GM19324 (cell line): ENCODE measurements at regions not wholly inside any gene's neighbourhood (a gene's known extent, or its start where the extent isn't known, plus 50 kb on each side); places are given as distances from the start of the nearest gene placed in this dataset.

ENCODE experiments used
- ATAC-seq: cut with Tn5 transposase; IDR thresholded peaks from one replicate; pipeline ENCODE4 v1.9.1; 2021; ENCODE audit warnings: mild to moderate bottlenecking, moderate library complexity; ENCODE audit not compliant: unreplicated experiment, low FRiP score

DNA sequence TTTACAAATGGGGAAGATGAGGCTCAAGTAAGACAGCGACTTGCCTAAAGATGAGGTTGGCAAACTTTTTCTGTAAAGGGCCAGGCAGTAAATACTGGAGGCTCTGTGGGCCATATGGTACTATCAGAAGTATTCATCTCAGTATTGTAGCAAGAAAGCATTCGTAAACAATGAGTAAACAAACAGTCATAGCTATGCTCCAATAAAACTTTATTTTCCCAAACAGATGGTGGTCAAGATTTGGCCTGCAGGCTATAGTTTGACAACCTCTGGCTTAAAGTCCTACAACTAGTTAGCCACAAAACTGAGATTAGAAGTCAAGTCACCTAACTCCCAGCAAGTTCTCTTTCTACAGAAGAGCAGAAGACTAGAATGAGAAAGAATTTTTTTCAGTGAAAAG lies 177.0 kb upstream of the NECTIN3 start:
- no peak for ATAC-seq

DNA sequence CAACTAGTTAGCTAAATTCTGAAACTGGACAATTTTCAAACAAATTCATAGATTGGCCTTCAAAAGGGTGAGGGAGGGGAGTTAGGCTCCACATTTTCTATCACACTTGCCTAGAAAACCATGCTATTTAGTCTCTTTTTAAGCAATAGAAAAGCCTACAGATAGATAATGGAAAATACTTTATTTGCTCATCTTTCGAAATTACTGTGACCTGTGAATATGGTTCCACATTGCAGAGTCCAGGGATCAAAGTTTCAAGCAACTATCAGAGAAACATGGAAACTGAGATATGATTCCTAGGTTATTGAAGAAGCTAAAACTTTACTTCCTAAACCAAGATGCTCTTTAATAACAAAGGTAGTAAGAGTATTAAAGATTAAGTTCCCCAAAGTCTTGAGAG lies 176.6 kb upstream of the NECTIN3 start:
- no peak for ATAC-seq

DNA sequence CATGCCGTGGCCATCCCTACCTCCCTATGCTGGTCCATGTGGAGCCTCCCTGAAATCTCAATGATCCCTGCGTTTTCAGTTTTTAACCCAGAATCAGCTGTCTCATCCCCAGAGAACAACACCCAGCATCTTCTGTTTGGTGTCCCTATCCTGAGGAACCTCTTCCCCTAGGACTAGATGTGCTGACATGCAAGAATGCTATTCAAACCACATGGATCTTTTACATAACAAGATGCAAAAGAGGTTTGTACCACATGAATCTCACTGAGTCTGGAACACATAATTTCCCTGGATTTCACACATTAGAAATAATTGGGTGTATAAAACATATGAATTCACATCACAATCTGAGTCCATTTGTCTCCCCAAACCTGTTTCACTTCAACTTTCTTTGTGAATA lies 174.6 kb upstream of the NECTIN3 start:
- no peak for ATAC-seq

DNA sequence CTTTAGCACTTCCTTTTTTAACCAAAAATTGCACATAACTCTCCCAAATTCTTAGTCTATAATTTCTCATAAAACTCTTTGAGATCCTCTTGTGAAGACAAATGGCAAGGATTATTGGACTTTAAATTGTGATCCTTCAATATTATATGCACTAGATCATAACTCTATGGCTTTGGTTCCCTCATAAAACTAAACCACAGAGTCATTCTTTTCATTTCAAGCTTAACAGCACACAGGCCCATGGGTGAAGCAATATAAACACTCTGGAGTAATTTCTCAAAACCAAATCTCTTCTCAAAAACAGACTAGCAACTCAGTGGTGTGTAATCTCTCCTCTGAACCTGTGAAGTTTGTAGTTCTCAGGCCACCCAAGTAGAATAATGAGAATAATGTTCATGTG lies 171.0 kb upstream of the NECTIN3 start:
- ATAC-seq = no peak

DNA sequence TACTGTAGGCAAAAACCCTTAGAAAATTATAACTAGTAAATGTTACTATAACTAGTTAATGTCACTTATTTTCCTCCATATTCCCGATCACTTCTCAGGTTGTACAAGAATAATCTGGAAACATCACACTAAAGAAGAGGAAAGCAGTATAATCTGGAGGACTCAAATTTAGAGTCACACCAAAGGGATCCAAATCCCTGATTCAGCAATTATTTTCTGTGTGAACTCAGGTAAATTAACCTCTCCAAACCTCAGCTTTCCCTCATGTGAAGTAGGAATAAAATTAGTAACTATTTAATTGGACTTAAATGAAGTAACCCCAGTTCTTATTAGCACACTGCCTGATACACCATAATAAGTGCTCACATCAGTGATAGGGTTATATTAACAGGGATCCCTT lies 170.1 kb upstream of the NECTIN3 start:
- ATAC-seq = no peak

DNA sequence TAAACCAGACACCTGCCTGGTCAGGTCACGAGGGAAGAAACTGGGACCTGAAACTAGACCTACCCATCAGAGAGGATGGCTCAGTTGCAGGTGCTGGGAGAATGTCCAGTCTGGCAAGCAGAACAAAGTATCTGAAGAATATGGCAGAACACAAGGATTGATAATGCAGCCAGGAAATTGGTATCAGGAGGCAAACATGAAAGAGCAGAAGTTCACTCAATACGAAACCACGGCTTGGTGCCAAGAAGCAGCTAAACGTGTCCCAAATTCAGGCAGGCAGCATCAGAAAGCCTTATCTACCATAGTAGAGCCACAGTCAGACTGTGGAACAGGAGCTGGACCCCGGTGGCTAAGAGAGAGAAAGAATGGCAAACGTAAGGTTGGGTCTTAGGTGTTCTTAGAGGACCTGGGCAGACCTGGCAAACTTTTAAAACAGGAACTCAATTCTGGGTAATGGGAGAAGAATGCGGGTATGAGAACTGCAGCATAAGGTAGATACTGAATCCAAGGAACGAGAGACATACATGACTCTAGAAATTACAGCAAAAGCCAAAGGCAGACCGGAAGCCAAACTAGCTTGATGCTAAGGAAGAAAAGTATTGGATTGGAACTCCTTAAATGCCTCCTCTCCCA lies 169.0 kb upstream of the NECTIN3 start:
- no peak for ATAC-seq

DNA sequence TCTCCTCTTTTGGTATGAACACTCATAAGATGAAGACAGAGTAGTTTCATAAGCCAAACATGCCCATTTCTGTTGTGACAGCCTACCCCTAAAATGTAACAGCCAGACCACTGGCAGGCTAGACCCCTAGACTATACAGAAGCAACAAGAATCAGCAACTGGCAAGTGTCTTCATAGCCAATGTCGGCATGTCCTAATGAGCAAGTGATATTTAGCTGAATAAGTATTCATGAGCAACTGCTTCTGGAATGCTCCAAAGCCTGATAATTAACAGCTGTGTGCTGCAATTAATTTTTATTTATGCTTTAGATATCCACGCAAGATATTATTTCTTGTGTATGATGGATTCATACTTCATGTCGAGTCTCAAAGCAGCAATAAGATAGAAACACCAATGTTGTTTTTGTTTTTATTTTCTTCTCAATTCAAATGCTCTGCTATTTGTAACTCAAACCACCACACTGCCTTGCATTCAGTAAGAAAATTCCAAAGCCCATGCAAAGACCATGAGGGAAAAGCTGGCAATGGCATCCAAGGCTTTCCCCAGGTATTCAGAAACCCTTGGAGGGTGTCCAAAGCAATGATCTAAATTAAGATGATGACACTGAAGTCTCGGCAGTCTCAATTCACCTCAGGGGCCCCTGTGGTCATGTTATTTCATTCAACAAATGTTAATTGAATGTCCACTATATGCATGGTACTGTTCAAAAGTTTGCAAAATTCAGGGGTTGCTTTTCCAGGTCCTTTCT lies 167.7 kb upstream of the NECTIN3 start:
- ATAC-seq = no peak

DNA sequence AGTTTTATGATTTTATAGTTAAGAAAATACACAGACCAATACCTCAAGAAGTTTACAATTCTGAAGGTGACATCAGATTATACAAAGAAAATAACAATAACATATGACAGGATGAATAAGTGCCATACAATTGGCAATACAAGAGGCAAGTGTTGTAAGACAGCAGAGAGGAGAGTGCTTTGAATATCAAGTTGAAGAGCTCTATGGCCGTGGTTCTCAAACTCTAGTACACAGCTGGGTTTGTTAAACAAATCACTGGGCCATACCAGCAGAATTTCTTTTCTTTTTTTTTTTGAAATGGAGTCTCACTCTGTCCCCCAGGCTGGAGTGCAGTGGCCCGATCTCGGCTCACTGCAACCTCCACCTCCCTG lies 167.1 kb upstream of the NECTIN3 start:
- no peak for ATAC-seq

DNA sequence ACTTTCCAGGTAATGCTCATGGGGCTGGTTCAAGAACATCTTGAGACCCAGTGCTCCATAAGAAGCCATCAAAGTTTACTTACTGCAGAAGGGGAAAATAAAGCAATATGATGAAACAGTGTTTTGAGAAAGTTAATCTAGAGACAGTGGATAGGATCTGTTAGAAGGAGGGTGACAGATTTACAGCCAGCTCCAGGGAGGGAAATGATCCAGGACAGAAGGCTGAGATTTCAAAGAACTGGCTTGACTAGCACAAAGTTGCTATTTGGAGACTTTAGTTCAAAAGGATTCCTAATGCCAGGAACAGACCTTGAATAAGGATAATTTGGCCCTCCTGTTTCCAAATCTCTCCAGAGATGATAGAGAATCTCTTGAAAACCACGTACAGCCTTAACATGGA lies 166.5 kb upstream of the NECTIN3 start:
- no peak for ATAC-seq

DNA sequence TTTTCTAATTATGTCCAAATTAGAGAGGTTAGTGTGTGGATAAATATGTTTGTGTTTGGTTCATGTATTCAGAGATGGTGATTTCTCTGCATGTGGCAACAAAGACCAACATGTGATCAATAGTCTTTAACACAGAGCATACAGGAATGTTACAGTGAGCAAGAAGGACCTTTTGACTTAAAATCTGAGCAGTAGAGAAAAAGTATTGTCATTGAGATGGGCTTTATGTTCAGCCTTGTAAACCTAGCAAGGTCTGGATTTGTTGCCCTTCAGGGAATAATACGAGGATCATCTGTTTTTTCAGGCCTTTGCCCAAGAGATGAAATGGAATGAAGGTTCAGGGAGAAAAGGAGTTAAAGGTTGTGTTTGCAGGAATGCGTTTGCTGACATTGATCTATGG lies 161.8 kb upstream of the NECTIN3 start:
- no peak for ATAC-seq

DNA sequence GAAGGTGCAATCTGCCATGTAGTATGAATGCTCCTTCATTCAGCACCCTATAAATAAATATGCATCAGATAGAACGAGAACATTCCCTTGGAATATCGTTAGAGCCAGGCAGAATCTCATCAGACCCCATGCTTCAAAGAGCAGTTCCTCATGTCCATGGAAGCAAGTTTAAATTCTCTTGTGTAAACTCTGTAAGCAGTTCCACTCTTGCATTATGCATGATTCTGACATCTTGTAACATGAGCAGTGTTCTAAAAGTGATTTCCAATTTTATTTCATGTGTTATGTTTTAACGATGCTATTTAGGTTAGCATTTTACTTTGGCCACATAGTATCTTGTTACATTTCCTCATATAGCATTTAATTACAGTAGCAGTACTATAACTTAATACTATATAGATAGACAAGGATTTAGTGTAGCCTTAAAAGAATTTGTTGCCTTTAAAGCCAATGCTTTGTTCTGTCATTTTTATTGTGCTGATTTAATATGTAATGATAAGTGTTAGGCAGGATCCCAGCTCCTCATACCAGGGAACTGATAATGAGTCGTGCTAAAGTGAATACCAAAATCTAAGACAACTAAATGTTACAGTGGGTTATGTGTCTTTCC lies 161.2 kb upstream of the NECTIN3 start:
- ATAC-seq = no peak

DNA sequence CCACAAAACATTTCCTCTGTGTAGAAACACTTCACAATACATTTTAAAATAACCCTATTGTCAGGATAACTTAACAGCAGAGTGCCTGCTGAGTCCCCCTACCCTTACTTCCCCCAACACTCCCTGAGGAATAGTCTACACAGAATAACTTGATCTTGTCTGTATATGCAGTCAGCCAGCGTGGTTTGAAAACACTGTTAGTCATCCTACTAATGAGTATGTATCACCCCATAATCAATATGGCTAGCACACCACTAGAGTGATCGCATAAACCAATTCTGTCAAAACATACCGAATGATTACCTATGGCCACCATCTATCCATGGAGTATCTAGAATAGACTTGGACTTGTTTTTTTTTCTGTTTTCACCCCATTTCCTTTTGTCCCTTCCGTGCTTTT lies 152.7 kb upstream of the NECTIN3 start:
- no peak for ATAC-seq

DNA sequence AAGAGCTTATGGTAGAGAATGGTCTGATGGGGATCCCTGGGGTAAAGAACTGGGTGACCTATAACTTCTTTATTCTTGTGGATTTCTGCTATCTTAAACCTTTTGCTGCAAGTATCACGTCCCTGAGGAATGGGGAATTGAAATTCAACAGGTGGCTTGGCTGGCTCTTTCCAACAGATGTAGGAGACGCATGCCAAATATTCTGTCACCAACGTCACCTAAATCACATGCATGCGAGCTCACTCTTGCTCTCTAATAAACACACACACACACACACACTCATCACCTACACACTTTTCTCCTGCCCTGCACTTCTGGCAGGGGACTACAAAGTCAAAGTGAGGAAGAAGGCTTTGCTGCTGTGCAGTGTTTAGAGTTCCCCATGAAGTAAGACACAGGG lies 145.8 kb upstream of the NECTIN3 start:
- no peak for ATAC-seq

DNA sequence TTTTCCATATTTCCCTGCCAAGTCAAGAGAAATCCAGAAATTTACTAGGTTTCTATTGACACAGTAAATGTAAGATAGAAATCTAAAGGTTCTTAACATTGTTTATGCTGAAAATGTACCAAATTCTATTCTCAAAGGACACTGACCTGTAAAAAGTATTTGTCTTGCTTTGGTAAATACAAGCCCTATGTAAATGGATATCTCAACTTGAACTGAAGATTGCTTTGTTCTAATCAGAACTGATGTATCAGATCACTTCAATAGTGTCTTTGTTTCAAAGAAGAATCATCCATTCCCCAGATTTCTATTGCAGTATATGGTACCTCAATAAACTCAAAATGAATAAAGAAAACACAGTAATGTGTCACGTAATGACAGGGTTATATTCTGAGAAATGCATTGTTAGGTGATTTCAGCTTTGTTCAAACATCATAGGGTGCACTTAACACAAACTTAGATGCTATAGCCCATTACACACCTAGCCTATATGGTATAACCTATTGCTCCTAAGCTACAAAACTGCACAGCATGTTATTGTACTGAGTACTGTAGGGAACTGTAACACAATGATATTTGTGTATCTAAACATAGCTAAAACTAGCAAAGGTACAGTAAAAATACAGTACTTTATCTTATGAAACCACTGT lies 143.5 kb upstream of the NECTIN3 start:
- ATAC-seq = no peak

DNA sequence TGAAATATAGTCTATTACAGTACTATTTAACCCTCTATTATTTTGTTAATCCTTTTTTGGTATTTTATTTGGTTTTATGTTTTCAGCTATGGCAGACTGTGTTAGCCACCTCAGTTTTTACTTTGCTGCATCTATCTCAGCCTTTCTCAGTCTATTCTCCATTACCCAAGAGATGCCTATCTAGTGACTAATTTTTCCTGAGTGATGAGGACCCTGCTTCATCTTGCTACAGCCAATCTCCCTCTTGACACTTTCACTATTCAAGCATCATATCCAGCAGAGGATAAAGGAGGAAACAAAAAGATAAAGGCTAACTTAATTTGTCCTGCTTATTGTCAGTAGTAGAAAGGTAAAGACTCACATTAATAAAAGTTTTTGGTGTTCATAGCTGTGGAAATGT lies 141.8 kb upstream of the NECTIN3 start:
- ATAC-seq = no peak

DNA sequence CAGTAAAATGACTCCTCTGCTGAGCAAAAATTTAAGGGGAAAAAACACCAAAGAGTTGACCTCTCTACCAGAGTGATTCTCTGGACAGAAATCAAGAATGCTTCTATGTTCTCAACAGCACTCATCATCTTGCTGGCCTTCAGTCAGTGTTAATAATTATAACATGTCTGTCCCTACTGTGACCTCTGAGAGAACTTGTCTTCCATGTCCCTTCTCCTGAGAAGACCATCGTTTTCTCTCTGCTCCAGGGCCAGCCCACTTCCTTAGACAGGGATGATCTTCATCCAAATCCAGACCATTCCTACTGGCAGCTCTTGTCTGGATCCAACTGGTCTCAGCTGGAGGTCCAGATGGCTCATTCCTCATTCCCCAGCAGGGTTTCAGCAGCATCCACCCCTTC lies 139.0 kb upstream of the NECTIN3 start:
- no peak for ATAC-seq

DNA sequence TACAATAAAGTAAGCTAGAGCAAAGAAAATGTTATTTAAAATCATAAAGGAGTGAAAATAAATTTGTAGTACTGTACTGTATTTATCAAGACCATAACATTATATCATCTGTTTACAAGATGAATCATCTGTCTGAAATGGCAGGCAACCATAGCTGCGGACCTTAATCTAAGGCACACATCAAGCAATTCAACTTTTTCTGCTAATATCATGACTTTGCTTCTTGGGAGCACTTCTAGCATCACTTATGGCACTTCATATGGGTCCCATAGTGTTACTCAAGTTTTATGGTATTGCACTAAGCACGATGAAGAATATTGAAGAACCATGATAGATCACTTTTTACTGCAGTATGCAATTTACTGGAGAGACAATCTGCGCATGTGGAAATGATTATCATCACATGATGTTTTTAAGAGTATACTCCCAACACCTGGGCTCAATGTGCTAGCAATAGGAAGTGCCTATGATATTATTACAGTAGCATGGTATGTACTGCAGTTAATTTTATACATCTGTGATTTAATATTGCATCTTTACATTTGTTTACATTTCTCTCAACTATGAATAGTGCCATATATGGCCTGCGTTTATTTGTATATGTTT lies 137.7 kb upstream of the NECTIN3 start:
- ATAC-seq = no peak

DNA sequence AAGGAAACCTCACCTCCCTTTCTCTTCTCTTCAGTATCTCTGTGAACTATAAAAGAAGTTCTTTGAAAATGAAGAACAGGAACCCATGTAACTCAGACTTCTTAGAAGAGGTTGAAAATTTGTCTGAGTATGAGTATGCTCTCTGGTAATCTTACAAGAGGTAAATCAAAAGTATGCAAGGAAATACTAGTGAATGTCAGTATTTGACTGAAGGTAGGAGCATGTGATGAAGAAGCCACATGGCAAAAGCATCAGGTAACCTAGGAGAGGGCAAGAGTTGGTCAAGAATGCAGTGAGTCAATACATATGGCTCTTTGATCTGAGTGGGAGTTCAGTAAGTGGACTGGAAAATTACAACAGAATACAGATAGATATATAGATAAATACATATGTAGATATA lies 133.0 kb upstream of the NECTIN3 start:
- no peak for ATAC-seq

DNA sequence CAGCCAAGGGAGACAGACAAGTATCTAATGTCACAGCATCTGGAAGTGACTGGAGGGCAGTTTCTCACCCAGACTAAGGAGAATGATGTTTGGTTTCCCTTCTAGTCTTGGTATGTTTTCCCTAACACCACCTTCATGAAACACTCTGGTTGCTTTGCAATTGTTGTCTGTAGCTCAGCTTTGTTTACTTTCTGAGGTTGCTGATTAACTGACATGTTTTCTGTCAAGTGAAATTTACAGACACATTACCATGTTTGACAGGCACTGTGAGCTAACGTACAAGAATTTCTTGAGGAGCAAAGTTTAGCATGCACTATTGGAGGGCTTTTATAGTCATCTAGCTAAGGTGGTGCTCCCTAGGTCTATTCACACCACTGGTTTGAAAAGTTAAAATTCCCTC lies 131.6 kb upstream of the NECTIN3 start:
- ATAC-seq = no peak

DNA sequence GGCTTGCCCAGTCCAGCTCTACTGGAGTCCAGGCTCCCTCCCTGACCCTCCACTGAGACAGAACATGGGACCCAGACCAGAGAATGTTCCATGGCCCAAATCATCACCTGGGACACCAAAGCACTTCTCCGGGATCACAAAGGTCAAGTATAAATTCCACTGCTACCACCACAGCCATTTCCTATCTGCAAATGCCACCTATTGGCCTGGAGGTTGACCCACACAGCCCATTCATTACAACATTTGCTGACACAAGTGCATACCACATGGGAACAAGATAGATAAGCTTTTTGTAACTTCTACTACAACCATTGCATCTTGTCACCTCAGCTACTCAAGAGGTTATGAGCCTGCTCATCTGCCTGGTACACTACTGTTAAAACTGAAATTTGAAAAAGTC lies 126.8 kb upstream of the NECTIN3 start:
- no peak for ATAC-seq

DNA sequence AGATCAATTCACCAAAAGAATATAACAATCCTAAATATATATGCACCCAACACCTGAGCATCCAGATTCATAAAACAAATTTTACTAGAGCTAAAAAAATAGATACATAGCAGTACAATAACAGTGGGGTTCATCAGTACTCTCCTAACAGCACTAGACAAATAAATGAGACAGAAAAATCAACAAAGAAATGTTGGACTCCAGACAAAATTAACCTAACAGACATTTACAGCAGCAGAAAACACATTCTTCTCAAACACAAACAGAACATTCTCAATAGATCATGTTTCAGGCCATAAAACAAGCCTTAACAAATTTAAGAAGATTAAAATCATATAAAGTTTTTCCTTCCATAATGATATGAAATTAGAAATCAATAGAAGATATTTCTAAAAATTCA lies 124.8 kb upstream of the NECTIN3 start:
- no peak for ATAC-seq
